ENCODE measurements at regions not wholly inside any gene's neighbourhood (a gene's known extent, or its start where the extent isn't known, plus 50 kb on each side); places are given as distances from the start of the nearest gene placed in this dataset.

GRCh38 chr5:20323323-20323722 is 335.3 kb upstream of the CDH18 start:
- no peak overlapping the region for H3K14ac ChIP-seq (ENCODE audit: insufficient read depth, low read length)
- H3K79me1 ChIP-seq (ENCODE audit: insufficient read depth, low read depth, low read length, poor library complexity, severe bottlenecking), result no peaks in the 10 kb centered on the region
- no peak overlapping the region for H2BK12ac ChIP-seq (ENCODE audit: insufficient read length, low read depth, low read length)
- H2BK120ac ChIP-seq (ENCODE audit: low read depth, low read length, poor library complexity, severe bottlenecking), result no peak overlapping the region
- Mint-ChIP-seq H3K4me3 (no peak overlapping the region), H3K4me1 (no peaks in the 10 kb centered on the region), H3K36me3 (ENCODE audit: insufficient read depth in 1 of 3, low read depth in 3 of 3) (no peaks in the 10 kb centered on the region), H3K27me3 (ENCODE audit: low read depth) (no peaks in the 10 kb centered on the region), H3K9me3 (no peaks in the 10 kb centered on the region), H3K27ac (no peak overlapping the region)
- no peaks in the 10 kb centered on the region for H3K79me2 ChIP-seq (ENCODE audit: insufficient read depth, low read length)
- no peak overlapping the region for H3K27ac ChIP-seq (ENCODE audit: insufficient read length, low read depth, low read length)
- no peaks in the 10 kb centered on the region for H3K27me3 ChIP-seq (ENCODE audit: insufficient read depth, low read length)
- H4K5ac ChIP-seq (ENCODE audit: insufficient read length, low read depth, low read length), result no peak overlapping the region
- no peak overlapping the region for H3K56ac ChIP-seq (ENCODE audit: insufficient read length, low read depth, low read length)
- no peaks in the 10 kb centered on the region for H3K4me1 ChIP-seq (ENCODE audit: insufficient read depth, low read length)
- no peak overlapping the region for H4K8ac ChIP-seq (replicated peaks; ENCODE audit: insufficient read length, low read depth, low read length)
- DNase-seq, result no peak
- H4K91ac ChIP-seq (ENCODE audit: insufficient read length, low read depth, low read length), result no peak overlapping the region
- H4K20me1 ChIP-seq (ENCODE audit: control insufficient read depth, insufficient read depth, insufficient read length), result no peaks in the 10 kb centered on the region
- no peaks in the 10 kb centered on the region for H3K9me3 ChIP-seq (ENCODE audit: control insufficient read depth, low read depth, low read length)
- no peak overlapping the region for H2BK20ac ChIP-seq (ENCODE audit: low read depth, low read length, poor library complexity, severe bottlenecking)
- H2BK5ac ChIP-seq (ENCODE audit: insufficient read length, low read length), result no peak overlapping the region
- H3K18ac ChIP-seq (ENCODE audit: insufficient read length, low read depth, low read length), result no peak overlapping the region
- H3K9ac ChIP-seq (ENCODE audit: extremely low read depth, insufficient read length, low read length), result no peak overlapping the region
- no peak overlapping the region for H3T11ph ChIP-seq (ENCODE audit: low read length)
- H2BK15ac ChIP-seq (ENCODE audit: low read depth, low read length), result no peak overlapping the region
- H3K4ac ChIP-seq (ENCODE audit: low read depth, low read length), result no peak overlapping the region
- TF ChIP-seq, protein P1, sequence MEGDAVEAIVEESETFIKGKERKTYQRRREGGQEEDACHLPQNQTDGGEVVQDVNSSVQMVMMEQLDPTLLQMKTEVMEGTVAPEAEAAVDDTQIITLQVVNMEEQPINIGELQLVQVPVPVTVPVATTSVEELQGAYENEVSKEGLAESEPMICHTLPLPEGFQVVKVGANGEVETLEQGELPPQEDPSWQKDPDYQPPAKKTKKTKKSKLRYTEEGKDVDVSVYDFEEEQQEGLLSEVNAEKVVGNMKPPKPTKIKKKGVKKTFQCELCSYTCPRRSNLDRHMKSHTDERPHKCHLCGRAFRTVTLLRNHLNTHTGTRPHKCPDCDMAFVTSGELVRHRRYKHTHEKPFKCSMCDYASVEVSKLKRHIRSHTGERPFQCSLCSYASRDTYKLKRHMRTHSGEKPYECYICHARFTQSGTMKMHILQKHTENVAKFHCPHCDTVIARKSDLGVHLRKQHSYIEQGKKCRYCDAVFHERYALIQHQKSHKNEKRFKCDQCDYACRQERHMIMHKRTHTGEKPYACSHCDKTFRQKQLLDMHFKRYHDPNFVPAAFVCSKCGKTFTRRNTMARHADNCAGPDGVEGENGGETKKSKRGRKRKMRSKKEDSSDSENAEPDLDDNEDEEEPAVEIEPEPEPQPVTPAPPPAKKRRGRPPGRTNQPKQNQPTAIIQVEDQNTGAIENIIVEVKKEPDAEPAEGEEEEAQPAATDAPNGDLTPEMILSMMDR (conservative IDR thresholded peaks at IDR 0.05), result no peak
- no peak overlapping the region for H3K23ac ChIP-seq (ENCODE audit: insufficient read length, low read depth, low read length)
- H3K4me2 ChIP-seq (ENCODE audit: insufficient read depth, insufficient read length, low read length), result no peak overlapping the region
- no peak overlapping the region for H2AFZ ChIP-seq (ENCODE audit: low read length)
- no peaks in the 10 kb centered on the region for H3K23me2 ChIP-seq (ENCODE audit: insufficient read length, low read depth, low read length, poor library complexity, severe bottlenecking)
- no peak overlapping the region for H2AK5ac ChIP-seq (ENCODE audit: insufficient read length, low read length)
